ENCODE measurements at regions not wholly inside any gene's neighbourhood (a gene's known extent, or its start where the extent isn't known, plus 50 kb on each side); places are given as distances from the start of the nearest gene placed in this dataset.

DNA sequence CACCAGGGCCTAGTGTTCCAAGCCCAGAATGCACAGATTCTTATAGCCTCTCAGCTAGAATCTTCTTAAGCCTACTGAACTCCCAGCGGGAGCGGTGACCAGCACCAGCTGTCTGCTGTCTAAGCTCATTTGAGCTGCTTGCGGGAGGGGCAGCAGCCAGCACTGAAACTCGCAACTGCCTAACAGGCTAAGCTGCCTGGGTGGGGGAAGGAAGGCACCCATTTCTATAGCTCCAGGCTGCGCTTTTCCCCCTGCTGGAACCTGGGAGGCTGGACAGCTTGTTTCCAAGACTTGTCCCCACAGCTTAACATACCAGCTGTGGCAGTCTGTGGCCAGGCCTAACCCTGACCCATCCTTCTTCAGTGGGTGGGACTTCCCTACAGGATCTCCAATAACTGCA lies 512.9 kb downstream of the EFNA5 start:
- DNase-seq (ENCODE audit: low read depth, low spot score) = no peak
- H3K4me3 ChIP-seq (ENCODE audit: low read depth, low read length) = no peak overlapping the region
- ChIA-PET POLR2A (no interaction called here), CTCF (no interaction called here)
- TF ChIP-seq, protein P1, sequence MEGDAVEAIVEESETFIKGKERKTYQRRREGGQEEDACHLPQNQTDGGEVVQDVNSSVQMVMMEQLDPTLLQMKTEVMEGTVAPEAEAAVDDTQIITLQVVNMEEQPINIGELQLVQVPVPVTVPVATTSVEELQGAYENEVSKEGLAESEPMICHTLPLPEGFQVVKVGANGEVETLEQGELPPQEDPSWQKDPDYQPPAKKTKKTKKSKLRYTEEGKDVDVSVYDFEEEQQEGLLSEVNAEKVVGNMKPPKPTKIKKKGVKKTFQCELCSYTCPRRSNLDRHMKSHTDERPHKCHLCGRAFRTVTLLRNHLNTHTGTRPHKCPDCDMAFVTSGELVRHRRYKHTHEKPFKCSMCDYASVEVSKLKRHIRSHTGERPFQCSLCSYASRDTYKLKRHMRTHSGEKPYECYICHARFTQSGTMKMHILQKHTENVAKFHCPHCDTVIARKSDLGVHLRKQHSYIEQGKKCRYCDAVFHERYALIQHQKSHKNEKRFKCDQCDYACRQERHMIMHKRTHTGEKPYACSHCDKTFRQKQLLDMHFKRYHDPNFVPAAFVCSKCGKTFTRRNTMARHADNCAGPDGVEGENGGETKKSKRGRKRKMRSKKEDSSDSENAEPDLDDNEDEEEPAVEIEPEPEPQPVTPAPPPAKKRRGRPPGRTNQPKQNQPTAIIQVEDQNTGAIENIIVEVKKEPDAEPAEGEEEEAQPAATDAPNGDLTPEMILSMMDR (IDR thresholded peaks at IDR 0.05; ENCODE audit: insufficient read depth, low read length, missing control alignments) = no peak

DNA sequence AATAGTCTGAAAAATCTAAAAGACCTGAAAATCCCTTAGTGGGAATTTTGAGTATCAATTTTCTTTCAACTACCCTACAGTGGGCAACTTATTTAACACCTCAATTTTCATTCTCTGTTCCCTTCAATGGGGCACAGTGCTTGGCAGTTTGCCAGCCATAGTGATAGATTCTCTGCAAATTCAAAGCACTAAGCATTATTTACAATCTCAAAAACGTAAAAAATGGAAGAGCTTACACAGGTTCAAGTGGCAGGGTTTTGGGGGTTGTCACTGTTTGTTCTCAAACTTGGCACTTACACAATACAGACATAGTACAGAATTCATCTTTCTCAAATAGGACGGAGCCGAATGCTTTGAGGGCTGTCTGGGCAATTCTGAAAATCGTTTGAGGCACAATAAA lies 515.0 kb downstream of the EFNA5 start:
- CTCF ChIA-PET = no interaction called here
- no peak for DNase-seq (ENCODE audit: low read depth, low spot score)

DNA sequence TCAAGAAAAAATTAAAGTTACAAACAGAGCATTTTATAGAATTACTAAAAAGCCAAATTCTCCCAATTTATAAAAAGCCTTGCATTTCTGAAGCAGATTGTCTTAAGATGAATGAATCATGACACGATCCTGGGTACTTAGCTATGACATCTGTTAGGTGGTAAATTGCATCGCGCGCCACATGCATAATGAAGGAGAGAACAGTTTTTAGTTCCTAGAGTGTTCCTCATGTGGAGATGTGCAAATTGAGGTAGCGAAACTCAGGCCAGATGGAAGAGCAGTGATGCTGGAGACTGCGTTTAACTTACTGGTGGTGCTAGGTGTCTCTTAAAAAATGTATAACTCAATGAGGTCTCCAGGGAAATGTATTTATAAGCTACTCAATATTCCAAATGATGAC lies 516.1 kb downstream of the EFNA5 start:
- DNase-seq (ENCODE audit: low read depth, low spot score) = no peak
- ChIA-PET POLR2A (no interaction called here), CTCF (no interaction called here)
- TF ChIP-seq, protein P1 (IDR thresholded peaks at IDR 0.05; ENCODE audit: insufficient read depth, low read length, missing control alignments) = no peak
- no peak overlapping the region for H3K4me3 ChIP-seq (ENCODE audit: low read depth, low read length)

More for the DNA sequence above, 515.0 kb downstream of the EFNA5 start:
- TF ChIP-seq, protein P1 (IDR thresholded peaks at IDR 0.05; ENCODE audit: insufficient read depth, low read length, missing control alignments) = no peak
- no peak overlapping the region for H3K4me3 ChIP-seq (ENCODE audit: low read depth, low read length)
- POLR2A ChIA-PET = no interaction called here

DNA sequence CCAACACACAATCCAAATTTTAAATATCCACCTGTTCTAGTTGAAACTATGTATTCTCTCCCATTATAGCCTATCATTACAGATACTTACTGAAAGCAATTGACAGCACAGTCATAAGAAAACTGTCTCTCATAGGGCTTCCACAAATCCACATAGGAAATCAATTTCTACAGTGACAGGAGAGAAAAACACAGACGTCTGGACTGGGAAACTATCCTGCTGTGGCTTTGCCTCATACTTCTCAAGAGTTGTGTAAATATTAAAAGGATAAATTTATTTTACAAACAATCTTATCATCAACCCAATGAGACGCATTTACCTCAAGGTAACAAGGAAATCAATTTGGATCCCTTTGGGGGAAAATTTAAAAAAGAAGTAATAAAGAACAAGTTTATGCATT lies 517.5 kb downstream of the EFNA5 start:
- ChIA-PET CTCF (no interaction called here), POLR2A (no interaction called here)
- TF ChIP-seq, protein P1 (IDR thresholded peaks at IDR 0.05; ENCODE audit: insufficient read depth, low read length, missing control alignments) = no peak
- H3K4me3 ChIP-seq (ENCODE audit: low read depth, low read length) = no peak overlapping the region
- DNase-seq (ENCODE audit: low read depth, low spot score) = no peak

DNA sequence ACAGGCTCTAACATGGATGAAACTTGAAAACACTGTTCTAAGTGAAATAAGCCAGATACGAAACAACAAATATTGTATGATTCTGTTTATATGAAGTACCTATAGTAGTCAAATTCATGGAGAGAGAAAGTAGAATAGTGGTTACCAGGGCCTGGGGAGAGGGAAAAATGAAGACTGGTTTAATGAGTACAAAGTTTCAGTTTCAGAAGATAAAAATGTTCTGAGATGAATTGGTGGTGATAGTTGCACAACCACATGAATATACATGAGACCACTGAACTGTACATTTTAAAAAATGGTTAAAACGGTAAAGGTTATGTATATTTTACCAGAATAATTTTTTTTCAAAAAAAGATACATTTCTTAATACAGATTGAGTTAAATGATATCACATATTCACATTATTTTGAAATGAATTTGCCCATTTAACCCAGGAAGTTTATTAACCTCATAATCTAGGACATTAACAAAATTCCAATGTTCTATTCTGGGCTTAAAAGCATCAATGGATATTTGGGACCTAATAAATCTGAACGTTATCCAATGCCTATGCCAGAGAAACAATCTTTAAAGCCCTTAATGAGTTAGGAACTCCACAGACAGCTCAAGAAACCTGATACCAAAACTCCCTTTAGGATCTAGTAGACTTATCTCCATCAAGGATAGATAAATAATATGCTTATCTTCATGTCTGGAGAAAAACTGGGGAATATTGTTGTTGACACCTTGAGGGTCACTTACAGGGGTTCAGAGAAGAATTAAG lies 521.3 kb downstream of the EFNA5 start:
- TF ChIP-seq, protein P1 (IDR thresholded peaks at IDR 0.05; ENCODE audit: insufficient read depth, low read length, missing control alignments) = no peak
- H3K4me3 ChIP-seq (ENCODE audit: low read depth, low read length) = no peak overlapping the region
- no peak for DNase-seq (ENCODE audit: low read depth, low spot score)
- POLR2A ChIA-PET = no interaction called here
- CTCF ChIA-PET = no interaction called here

DNA sequence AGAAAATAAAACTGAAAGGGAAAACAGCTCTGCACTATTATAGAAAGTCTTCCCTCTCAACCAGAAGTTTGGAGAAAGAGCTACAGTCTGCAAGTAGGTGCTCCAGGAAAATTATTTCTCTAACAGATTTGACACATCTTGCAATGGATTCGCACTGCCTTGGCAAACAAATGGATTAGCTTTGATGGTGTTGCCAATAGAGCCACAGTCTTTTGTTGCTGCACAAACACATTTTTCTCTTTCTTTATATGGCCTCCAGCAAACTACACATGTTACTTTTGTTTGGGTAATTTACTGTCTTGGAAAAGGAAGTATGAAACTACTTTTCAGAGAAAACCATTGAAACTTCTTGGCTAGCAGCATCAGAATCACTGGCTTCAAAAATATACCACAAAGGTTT lies 523.1 kb downstream of the EFNA5 start:
- ChIA-PET POLR2A (no interaction called here), CTCF (no interaction called here)
- no peak for DNase-seq (ENCODE audit: low read depth, low spot score)
- TF ChIP-seq, protein P1 (IDR thresholded peaks at IDR 0.05; ENCODE audit: insufficient read depth, low read length, missing control alignments) = no peak
- no peak overlapping the region for H3K4me3 ChIP-seq (ENCODE audit: low read depth, low read length)
